ENCODE measurements at regions not wholly inside any gene's neighbourhood (a gene's known extent, or its start where the extent isn't known, plus 50 kb on each side); places are given as distances from the start of the nearest gene placed in this dataset.

- peak; percentile 29 for DNase-seq
Measured at GRCh38 chr17:72064606-72065193, 56.1 kb upstream of the SOX9 start.

- DNase-seq, result no peak
Measured at GRCh38 chr17:72065556-72065955, 55.3 kb upstream of the SOX9 start.

- no peak for DNase-seq
Measured at GRCh38 chr17:72068643-72069042, 52.2 kb upstream of the SOX9 start.

- DNase-seq, result no peak
Measured at GRCh38 chr17:72069586-72070202, 51.1 kb upstream of the SOX9 start.
